Neural cell (in vitro differentiated cells): ENCODE measurements at regions not wholly inside any gene's neighbourhood (a gene's known extent, or its start where the extent isn't known, plus 50 kb on each side); places are given as distances from the start of the nearest gene placed in this dataset.

Source experiments
- H2AFZ ChIP-seq: fragments of 200-600, 300-800 bp; sonication (generic), shearing (Covaris generic); 2 replicates; pipeline ENCODE4 v1.6.0; 2014; ENCODE audit warnings: low read depth, mild to moderate bottlenecking, antibody characterized with exemption, low read length, moderate library complexity
- H3F3A ChIP-seq: fragments of 200-600 bp; shearing (Covaris generic); 2 replicates; pipeline ENCODE4 v1.6.1; 2016; ENCODE audit warnings: mild to moderate bottlenecking, moderate library complexity, mixed read lengths, antibody characterized with exemption, low read length; ENCODE audit not compliant: insufficient read depth, poor library complexity, severe bottlenecking
- H3K27ac ChIP-seq: fragments of 200-600, 300-800 bp; sonication (generic), shearing (Covaris generic); 2 replicates; pipeline ENCODE4 v1.5.1; 2014; ENCODE audit warnings: mild to moderate bottlenecking, low read length, moderate library complexity
- H3K27me3 ChIP-seq: fragments of 300-800, 200-600 bp; sonication (generic), shearing (Covaris generic); 2 replicates; pipeline ENCODE4 v1.6.0; 2014; ENCODE audit warnings: mild to moderate bottlenecking, low read depth, low read length, moderate library complexity; ENCODE audit not compliant: insufficient read depth
- H3K36me3 ChIP-seq: fragments of 300-800, 200-600 bp; sonication (generic), shearing (Covaris generic); 2 replicates; pipeline ENCODE4 v1.5.1; 2014; ENCODE audit warnings: mild to moderate bottlenecking, antibody characterized with exemption, low read length, moderate library complexity; ENCODE audit not compliant: insufficient read depth
- H3K4me2 ChIP-seq: fragments of 300-800, 200-600 bp; sonication (generic), shearing (Covaris generic); 2 replicates; pipeline ENCODE4 v1.6.0; 2014; ENCODE audit warnings: mild to moderate bottlenecking, low read length
- H3K4me3 ChIP-seq: fragments of 300-800, 200-600 bp; sonication (generic), shearing (Covaris generic); 2 replicates; pipeline ENCODE4 v1.5.1; 2014; ENCODE audit warnings: mild to moderate bottlenecking, low read length, moderate library complexity
- H3K79me2 ChIP-seq: fragments of 200-600 bp; shearing (Covaris generic); replicated peaks from 2 replicates; pipeline ENCODE4 v1.6.0; 2014; ENCODE audit warnings: mild to moderate bottlenecking, low read length, moderate library complexity; ENCODE audit not compliant: insufficient read depth
- H3K9ac ChIP-seq: fragments of 300-800, 200-600 bp; sonication (generic), shearing (Covaris generic); 2 replicates; pipeline ENCODE4 v1.6.1; 2016; ENCODE audit warnings: mild to moderate bottlenecking, low read length, mixed read lengths
- H3K9me2 ChIP-seq: fragments of 200-600 bp; shearing (Covaris generic); 2 replicates; pipeline ENCODE4 v1.6.1; 2016; ENCODE audit warnings: mild to moderate bottlenecking, low read length, mixed read lengths; ENCODE audit not compliant: insufficient read depth
- H3K9me3 ChIP-seq: fragments of 200-600, 300-800 bp; sonication (generic), shearing (Covaris generic); 2 replicates; pipeline ENCODE4 v1.6.1; 2016; ENCODE audit warnings: mild to moderate bottlenecking, mixed run types, low read length, moderate library complexity, mixed read lengths
- H4K20me1 ChIP-seq: fragments of 200-600 bp; shearing (Covaris generic); 2 replicates; pipeline ENCODE4 v1.6.1; 2016; ENCODE audit warnings: mild to moderate bottlenecking, mixed run types; ENCODE audit not compliant: insufficient read depth
- EP300 ChIP-seq: fragments of 450-650 bp; conservative IDR thresholded peaks from 2 replicates; pipeline ENCODE4 v1.6.1; 2014; ENCODE audit warnings: antibody characterized with exemption, mild to moderate bottlenecking, moderate library complexity; ENCODE audit not compliant: poor library complexity, severe bottlenecking
- EZH2 ChIP-seq: fragments of 200-600, 300-800 bp; shearing (Covaris generic), sonication (generic); IDR thresholded peaks from 2 replicates; pipeline ENCODE4 v1.6.1; 2014; ENCODE audit warnings: antibody characterized with exemption, low read length, borderline replicate concordance, mild to moderate bottlenecking; ENCODE audit not compliant: insufficient read depth, poor library complexity, severe bottlenecking
- MXI1 ChIP-seq: fragments of 450-650 bp; conservative IDR thresholded peaks from 2 replicates; pipeline ENCODE4 v1.6.1; 2014; ENCODE audit warnings: antibody characterized with exemption, mild to moderate bottlenecking; ENCODE audit not compliant: poor library complexity, severe bottlenecking
- POLR2AphosphoS5 ChIP-seq: IDR thresholded peaks from 2 replicates; pipeline ENCODE4 v1.6.1; 2012
- RAD21 ChIP-seq: fragments of 450-650 bp; conservative IDR thresholded peaks from 2 replicates; pipeline ENCODE4 v1.6.1; 2014; ENCODE audit warnings: antibody characterized with exemption, mild to moderate bottlenecking, moderate library complexity
- REST ChIP-seq: IDR thresholded peaks from 2 replicates; pipeline ENCODE4 v1.6.1; 2012; ENCODE audit warnings: borderline replicate concordance
- SMC3 ChIP-seq: fragments of 450-650 bp; conservative IDR thresholded peaks from 2 replicates; pipeline ENCODE4 v1.6.1; 2014; ENCODE audit warnings: antibody characterized with exemption, mild to moderate bottlenecking, moderate library complexity; ENCODE audit not compliant: poor library complexity
- TAF1 ChIP-seq: IDR thresholded peaks from 2 replicates; pipeline ENCODE4 v1.6.1; 2012; ENCODE audit warnings: low read depth
- TF ChIP-seq, protein P1 (sequence below): fragments of 450-650 bp; IDR thresholded peaks from 2 replicates; pipeline ENCODE4 v1.5.1; 2014; ENCODE audit warnings: antibody characterized with exemption, mild to moderate bottlenecking, moderate library complexity; ENCODE audit not compliant: poor library complexity, severe bottlenecking

DNA sequence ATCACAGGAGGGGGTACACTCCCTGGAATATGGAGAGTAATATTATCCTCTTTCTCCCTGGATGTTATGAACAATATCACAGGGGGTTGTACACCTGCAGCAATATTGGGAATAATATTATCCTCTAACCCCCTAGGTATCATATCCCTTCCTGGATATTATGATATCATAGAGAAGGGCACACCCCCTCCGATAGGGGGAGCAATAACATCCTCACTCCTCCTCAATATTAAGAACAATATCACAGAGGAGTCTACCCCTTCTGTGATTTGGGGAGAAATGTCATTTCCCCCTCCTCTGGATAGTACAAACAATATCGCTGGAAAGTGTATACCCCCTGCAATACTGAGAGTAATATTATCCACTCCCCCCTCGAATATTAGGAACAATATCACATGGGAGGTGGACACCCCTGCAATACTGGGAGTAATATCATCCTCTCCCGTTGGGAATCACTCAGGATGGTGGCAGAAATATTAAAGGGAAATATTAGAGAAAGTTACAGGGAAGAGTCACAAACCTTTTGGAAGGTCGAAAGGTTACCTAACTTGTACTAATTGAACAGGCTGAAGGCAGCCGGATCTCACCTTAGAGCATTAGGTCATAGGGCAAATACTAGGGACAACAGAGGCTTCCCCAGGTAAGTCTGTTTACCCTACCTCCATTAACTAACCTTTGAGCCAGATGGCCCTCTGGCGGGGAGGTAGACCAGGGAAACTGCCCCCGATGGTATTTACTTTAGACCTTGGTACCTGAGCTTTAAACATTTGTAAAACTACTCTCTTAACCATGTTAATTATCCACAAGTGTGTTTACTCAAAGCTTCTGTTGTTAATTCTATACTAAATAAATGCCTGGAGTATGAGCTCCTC, 57.5 kb upstream of the FREM1 start:
- Histone ChIP-seq H3F3A (no peaks in the 10 kb centered on the region), H3K9me3 (no peaks in the 10 kb centered on the region), H3K36me3 (no peaks in the 10 kb centered on the region), H3K4me2 (no peak overlapping the region), H3K9me2 (no peaks in the 10 kb centered on the region), H3K9ac (no peak overlapping the region), H3K27ac (no peak overlapping the region), H3K27me3 (no peaks in the 10 kb centered on the region), H3K79me2 (no peaks in the 10 kb centered on the region), H2AFZ (no peak overlapping the region), H3K4me3 (no peak overlapping the region), H4K20me1 (no peaks in the 10 kb centered on the region)
- TF ChIP-seq, protein P1, sequence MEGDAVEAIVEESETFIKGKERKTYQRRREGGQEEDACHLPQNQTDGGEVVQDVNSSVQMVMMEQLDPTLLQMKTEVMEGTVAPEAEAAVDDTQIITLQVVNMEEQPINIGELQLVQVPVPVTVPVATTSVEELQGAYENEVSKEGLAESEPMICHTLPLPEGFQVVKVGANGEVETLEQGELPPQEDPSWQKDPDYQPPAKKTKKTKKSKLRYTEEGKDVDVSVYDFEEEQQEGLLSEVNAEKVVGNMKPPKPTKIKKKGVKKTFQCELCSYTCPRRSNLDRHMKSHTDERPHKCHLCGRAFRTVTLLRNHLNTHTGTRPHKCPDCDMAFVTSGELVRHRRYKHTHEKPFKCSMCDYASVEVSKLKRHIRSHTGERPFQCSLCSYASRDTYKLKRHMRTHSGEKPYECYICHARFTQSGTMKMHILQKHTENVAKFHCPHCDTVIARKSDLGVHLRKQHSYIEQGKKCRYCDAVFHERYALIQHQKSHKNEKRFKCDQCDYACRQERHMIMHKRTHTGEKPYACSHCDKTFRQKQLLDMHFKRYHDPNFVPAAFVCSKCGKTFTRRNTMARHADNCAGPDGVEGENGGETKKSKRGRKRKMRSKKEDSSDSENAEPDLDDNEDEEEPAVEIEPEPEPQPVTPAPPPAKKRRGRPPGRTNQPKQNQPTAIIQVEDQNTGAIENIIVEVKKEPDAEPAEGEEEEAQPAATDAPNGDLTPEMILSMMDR: no peak
- TF ChIP-seq MXI1 (no peak), RAD21 (no peak), TAF1 (no peak), REST (no peak), POLR2AphosphoS5 (no peak)

DNA sequence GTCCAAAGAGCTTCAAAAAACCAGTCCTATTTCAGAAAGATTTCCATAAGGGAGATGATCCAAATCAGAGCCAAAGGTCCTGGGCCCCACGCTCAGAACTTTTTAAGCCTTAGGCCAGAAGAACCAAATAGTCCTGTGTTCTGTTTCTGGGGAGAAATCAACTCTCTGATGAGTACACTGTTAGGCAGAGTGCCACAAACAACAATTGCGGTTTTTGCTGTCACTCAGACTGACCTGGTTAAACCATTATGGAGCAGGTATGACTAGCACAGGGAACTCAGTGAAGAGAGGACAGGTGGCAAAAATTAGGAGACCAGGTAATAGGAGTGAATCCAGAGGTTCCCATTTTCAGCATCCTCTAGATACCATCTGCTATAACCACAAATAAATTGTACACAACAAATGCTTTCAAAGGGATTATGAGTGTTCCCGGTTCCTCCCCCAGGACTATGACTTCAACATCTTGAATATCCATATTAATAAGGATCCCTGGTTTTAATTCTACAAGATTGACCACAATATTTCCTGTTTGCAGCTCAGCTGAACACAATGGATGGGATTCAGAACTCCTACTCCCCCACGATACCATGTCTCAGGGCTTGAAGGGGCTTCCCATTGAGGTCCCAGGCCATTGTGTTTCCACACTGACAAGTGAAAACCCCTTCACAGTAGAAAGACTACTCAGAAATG, 52.1 kb upstream of the FREM1 start:
- no peak overlapping the region for H3K4me3 ChIP-seq
- H3K27ac ChIP-seq: no peak overlapping the region
- H3K79me2 ChIP-seq: no peaks in the 10 kb centered on the region
- H3K9me3 ChIP-seq: no peaks in the 10 kb centered on the region
- TF ChIP-seq EP300 (no peak), TAF1 (no peak), MXI1 (no peak), SMC3 (no peak), RAD21 (no peak), REST (no peak), POLR2AphosphoS5 (no peak), EZH2 (no peak)
- TF ChIP-seq, protein P1: no peak
- no peaks in the 10 kb centered on the region for H3K36me3 ChIP-seq
- no peak overlapping the region for H3K4me2 ChIP-seq
- no peaks in the 10 kb centered on the region for H3K9me2 ChIP-seq
- no peak overlapping the region for H2AFZ ChIP-seq
- no peaks in the 10 kb centered on the region for H3F3A ChIP-seq
- H4K20me1 ChIP-seq: no peaks in the 10 kb centered on the region
- no peaks in the 10 kb centered on the region for H3K27me3 ChIP-seq
- no peak overlapping the region for H3K9ac ChIP-seq
